ENCODE measurements at regions not wholly inside any gene's neighbourhood (a gene's known extent, or its start where the extent isn't known, plus 50 kb on each side); places are given as distances from the start of the nearest gene placed in this dataset.

- TF ChIP-seq CTCF (IDR thresholded peaks at IDR 0.05; ENCODE audit: extremely low read depth in 1 of 2, insufficient read depth in 1 of 2, low read depth in 1 of 2, low read length in 2 of 2) (no peak), POLR2A (IDR thresholded peaks at IDR 0.05; ENCODE audit: low read depth, low read length) (no peak), MAX (IDR thresholded peaks at IDR 0.05; ENCODE audit: insufficient read depth, insufficient read length) (no peak)
Observed at GRCh38 chr10:62654966-62655336, 149.6 kb upstream of the ADO start.
